Uterus (tissue), 3 donors: ENCODE measurements at regions not wholly inside any gene's neighbourhood (a gene's known extent, or its start where the extent isn't known, plus 50 kb on each side); places are given as distances from the start of the nearest gene placed in this dataset.

Experiments
- DNase-seq, 2 donors: peaks; one replicate each; pipeline ENCODE4 v3.0.0-alpha.2; 2019 to 2020
- H3K27ac ChIP-seq, 2 donors: fragments of 200-600 bp; sonication (generic); 1 replicate in 1 of 2; 2 replicates in 1 of 2; pipeline ENCODE4 v1.5.1; 2016 to 2018
- H3K27me3 ChIP-seq, 2 donors: fragments of 200-600 bp; sonication (generic); one replicate each; pipeline ENCODE4 v1.5.1; 2018 to 2019; ENCODE audit warnings: control low read depth in 1 of 2
- H3K36me3 ChIP-seq, 2 donors: fragments of 200-600 bp; sonication (generic); one replicate each; pipeline ENCODE4 v1.5.1; 2019; ENCODE audit warnings: control low read depth in 1 of 2
- H3K4me1 ChIP-seq, 2 donors: fragments of 200-600 bp; sonication (generic); one replicate each; pipeline ENCODE4 v1.5.1; 2018 to 2019; ENCODE audit warnings: control low read depth in 1 of 2
- H3K4me3 ChIP-seq, 2 donors: fragments of 200-600 bp; sonication (generic); 1 replicate in 1 of 2; 2 replicates in 1 of 2; pipeline ENCODE4 v1.5.1; 2018 to 2019; ENCODE audit warnings: mild to moderate bottlenecking in 1 of 2
- H3K9me3 ChIP-seq, 2 donors: fragments of 200-600 bp; sonication (generic); one replicate each; pipeline ENCODE4 v1.5.1; 2019; ENCODE audit warnings: control low read depth in 1 of 2
- CTCF ChIP-seq, 4 experiments: fragments of 200-600 bp in 2 of 4; fragments of 450-650 bp in 2 of 4; sonication (generic) in 2 of 4; IDR thresholded peaks; one replicate each; pipeline ENCODE4 v1.5.1; 2016 to 2019; ENCODE audit warnings: antibody characterized with exemption in 4 of 4, mild to moderate bottlenecking in 2 of 4, moderate library complexity in 1 of 4
- POLR2A ChIP-seq, 2 donors: fragments of 450-650 bp; IDR thresholded peaks; one replicate each; pipeline ENCODE4 v1.6.1; 2016; ENCODE audit warnings: antibody characterized with exemption in 2 of 2, mild to moderate bottlenecking in 1 of 2, moderate library complexity in 1 of 2
- intact Hi-C: fragments of 100-400 bp; cut with DNase I; formaldehyde crosslinking; loops from one replicate; pipeline ENCODE4 v1.15.1; 2023; ENCODE audit warnings: low total_unique reads
- donor health status: DM: yes; HTN: yes; CAD: no.

GRCh38 chr2:116749994-116750393 is 1064.5 kb upstream of the DDX18 start:
- DNase-seq: no peak
- no peak overlapping the region for H3K27ac ChIP-seq
- no peaks in the 10 kb centered on the region for H3K27me3 ChIP-seq
- TF ChIP-seq POLR2A (IDR thresholded peaks at IDR 0.05) (no peak), CTCF (IDR thresholded peaks at IDR 0.05) (no peak)
- H3K4me1 ChIP-seq: no peaks in the 10 kb centered on the region
- H3K36me3 ChIP-seq: no peaks in the 10 kb centered on the region
- H3K4me3 ChIP-seq: no peak overlapping the region
- no peaks in the 10 kb centered on the region for H3K9me3 ChIP-seq
- intact Hi-C loops: no loop called here

- intact Hi-C loops: no loop called here
- H3K9me3 ChIP-seq: no peaks in the 10 kb centered on the region
- TF ChIP-seq POLR2A (IDR thresholded peaks at IDR 0.05): no peak
- no peak for TF ChIP-seq CTCF (IDR thresholded peaks at IDR 0.05)
- H3K36me3 ChIP-seq: no peaks in the 10 kb centered on the region
- H3K4me1 ChIP-seq: no peaks in the 10 kb centered on the region
- no peak overlapping the region for H3K4me3 ChIP-seq
- no peak for DNase-seq
- H3K27ac ChIP-seq: no peak overlapping the region
- no peaks in the 10 kb centered on the region for H3K27me3 ChIP-seq
Measured at GRCh38 chr2:116754381-116755101, 1060.0 kb upstream of the DDX18 start.

- no peak for DNase-seq
- H3K4me3 ChIP-seq: no peak overlapping the region
- TF ChIP-seq POLR2A (IDR thresholded peaks at IDR 0.05) (no peak), CTCF (IDR thresholded peaks at IDR 0.05) (no peak)
- H3K36me3 ChIP-seq: no peaks in the 10 kb centered on the region
- intact Hi-C loops: no loop called here
- H3K27me3 ChIP-seq: no peaks in the 10 kb centered on the region
- H3K4me1 ChIP-seq: no peaks in the 10 kb centered on the region
- no peak overlapping the region for H3K27ac ChIP-seq
- no peaks in the 10 kb centered on the region for H3K9me3 ChIP-seq
Measured at GRCh38 chr2:116761864-116762263, 1052.6 kb upstream of the DDX18 start.

- Histone ChIP-seq H3K27me3 (no peaks in the 10 kb centered on the region), H3K27ac (no peak overlapping the region), H3K9me3 (no peaks in the 10 kb centered on the region), H3K4me3 (no peak overlapping the region), H3K36me3 (no peaks in the 10 kb centered on the region), H3K4me1 (no peaks in the 10 kb centered on the region)
- TF ChIP-seq POLR2A (IDR thresholded peaks at IDR 0.05) (no peak), CTCF (IDR thresholded peaks at IDR 0.05) (no peak)
- no peak for DNase-seq
- intact Hi-C loops: no loop called here
Measured at GRCh38 chr2:116769514-116769913, 1045.0 kb upstream of the DDX18 start.

- no peak overlapping the region for H3K27ac ChIP-seq
- no peak overlapping the region for H3K4me3 ChIP-seq
- H3K9me3 ChIP-seq: no peaks in the 10 kb centered on the region
Measured at GRCh38 chr2:116776556-116776955, 1037.9 kb upstream of the DDX18 start.

More at GRCh38 chr2:116776556-116776955, 1037.9 kb upstream of the DDX18 start:
- Histone ChIP-seq H3K27me3 (no peaks in the 10 kb centered on the region), H3K4me1 (no peaks in the 10 kb centered on the region), H3K36me3 (no peaks in the 10 kb centered on the region)
- no peak for DNase-seq
- TF ChIP-seq CTCF (IDR thresholded peaks at IDR 0.05) (no peak), POLR2A (IDR thresholded peaks at IDR 0.05) (no peak)
- intact Hi-C loops: no loop called here
